Muscle layer of duodenum (tissue), 2 donors: ENCODE measurements at regions not wholly inside any gene's neighbourhood (a gene's known extent, or its start where the extent isn't known, plus 50 kb on each side); places are given as distances from the start of the nearest gene placed in this dataset.

ENCODE experiments used
- H3K27ac ChIP-seq: one replicate; pipeline ENCODE4 v1.7.0; 2013; ENCODE audit warnings: mild to moderate bottlenecking, low read length
- H3K27me3 ChIP-seq: one replicate; pipeline ENCODE4 v1.7.0; 2013; ENCODE audit warnings: low read depth, mild to moderate bottlenecking, control low read depth, low read length
- H3K36me3 ChIP-seq, 2 donors: one replicate each; pipeline ENCODE4 v1.7.0; 2013; ENCODE audit warnings: low read length in 2 of 2, control low read depth in 1 of 2, mild to moderate bottlenecking in 1 of 2; ENCODE audit not compliant: insufficient read depth in 2 of 2, control insufficient read depth in 1 of 2
- H3K4me1 ChIP-seq, 2 donors: one replicate each; pipeline ENCODE4 v1.7.0; 2013; ENCODE audit warnings: low read length in 2 of 2, mild to moderate bottlenecking in 2 of 2, control low read depth in 1 of 2, moderate library complexity in 1 of 2; ENCODE audit not compliant: insufficient read depth in 2 of 2, control insufficient read depth in 1 of 2
- H3K4me3 ChIP-seq, 2 donors: one replicate each; pipeline ENCODE4 v1.7.0; 2013; ENCODE audit warnings: low read length in 2 of 2, low read depth in 1 of 2, mild to moderate bottlenecking in 1 of 2
- H3K9me3 ChIP-seq, 2 donors: one replicate each; pipeline ENCODE4 v1.7.0; 2013; ENCODE audit warnings: low read length in 2 of 2, control low read depth in 1 of 2, mild to moderate bottlenecking in 1 of 2; ENCODE audit not compliant: control insufficient read depth in 1 of 2
- donor health status: healthy.

DNA sequence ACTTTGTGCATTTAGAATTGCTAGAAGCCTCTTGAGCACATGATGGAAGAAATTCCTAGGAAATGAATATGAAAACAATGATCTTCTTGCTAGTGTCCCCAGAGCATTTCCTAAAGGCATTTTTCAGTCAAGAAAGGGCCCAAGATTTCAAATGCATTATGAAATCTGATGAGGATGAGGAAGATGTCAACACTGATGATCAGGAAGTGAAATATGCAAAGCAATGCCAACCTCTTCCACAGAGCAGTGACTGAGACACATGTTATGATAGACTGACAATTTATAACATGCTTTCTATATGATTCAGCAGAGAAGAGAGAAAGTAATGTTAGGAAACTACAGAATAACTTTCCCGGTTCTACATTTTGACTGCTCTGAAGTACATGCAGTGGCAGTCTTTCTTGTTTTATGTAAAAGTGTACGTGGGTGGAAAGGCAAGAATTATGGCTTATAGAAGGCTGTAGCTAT is 859.1 kb upstream of the GOT2 start:
- no peaks in the 10 kb centered on the region for H3K9me3 ChIP-seq
- H3K27me3 ChIP-seq, result no peaks in the 10 kb centered on the region
- no peaks in the 10 kb centered on the region for H3K36me3 ChIP-seq
- no peaks in the 10 kb centered on the region for H3K4me1 ChIP-seq
- no peak overlapping the region for H3K4me3 ChIP-seq
- H3K27ac ChIP-seq, result no peak overlapping the region

DNA sequence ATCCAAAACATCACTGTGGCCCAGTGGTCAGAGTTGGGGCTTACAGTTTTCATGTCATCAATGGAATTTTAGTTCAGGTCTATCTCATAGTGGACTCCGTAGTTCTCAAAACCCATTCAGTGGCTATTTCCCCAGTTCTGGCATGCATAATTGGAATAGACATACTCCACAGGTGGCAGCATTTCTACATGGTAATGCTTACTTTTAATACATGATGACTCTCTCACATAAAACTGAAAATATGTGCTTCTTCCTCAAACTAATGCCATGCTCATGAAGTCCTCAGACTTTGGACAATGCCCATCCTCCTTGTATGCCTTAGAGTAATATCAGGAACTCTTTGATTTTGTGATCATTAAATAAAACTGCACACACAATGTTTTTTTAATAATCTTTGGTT is 857.4 kb upstream of the GOT2 start:
- no peaks in the 10 kb centered on the region for H3K4me1 ChIP-seq
- no peaks in the 10 kb centered on the region for H3K27me3 ChIP-seq
- no peak overlapping the region for H3K27ac ChIP-seq
- H3K9me3 ChIP-seq, result no peaks in the 10 kb centered on the region
- no peak overlapping the region for H3K4me3 ChIP-seq
- no peaks in the 10 kb centered on the region for H3K36me3 ChIP-seq

DNA sequence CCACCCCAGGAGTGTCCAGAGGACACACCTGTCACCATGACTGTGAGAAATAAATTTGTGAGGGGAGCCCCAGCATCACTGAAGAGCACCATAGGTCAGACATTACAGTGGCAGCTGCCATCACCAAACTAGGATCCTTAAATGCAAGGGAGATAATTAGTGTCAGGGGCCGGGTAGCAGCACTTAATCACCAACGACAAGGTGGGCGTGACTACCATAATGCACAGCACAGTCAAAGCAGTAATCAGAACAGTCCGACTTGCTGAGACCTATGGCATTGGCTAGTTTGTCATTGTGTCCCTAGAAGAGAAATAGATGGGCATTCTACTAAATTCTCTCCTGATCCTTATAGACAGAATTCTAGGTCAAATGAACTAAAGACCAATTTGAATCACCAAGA is 856.7 kb upstream of the GOT2 start:
- Histone ChIP-seq H3K4me1 (no peaks in the 10 kb centered on the region), H3K4me3 (no peak overlapping the region), H3K36me3 (no peaks in the 10 kb centered on the region), H3K27ac (no peak overlapping the region), H3K9me3 (no peaks in the 10 kb centered on the region), H3K27me3 (no peaks in the 10 kb centered on the region)

DNA sequence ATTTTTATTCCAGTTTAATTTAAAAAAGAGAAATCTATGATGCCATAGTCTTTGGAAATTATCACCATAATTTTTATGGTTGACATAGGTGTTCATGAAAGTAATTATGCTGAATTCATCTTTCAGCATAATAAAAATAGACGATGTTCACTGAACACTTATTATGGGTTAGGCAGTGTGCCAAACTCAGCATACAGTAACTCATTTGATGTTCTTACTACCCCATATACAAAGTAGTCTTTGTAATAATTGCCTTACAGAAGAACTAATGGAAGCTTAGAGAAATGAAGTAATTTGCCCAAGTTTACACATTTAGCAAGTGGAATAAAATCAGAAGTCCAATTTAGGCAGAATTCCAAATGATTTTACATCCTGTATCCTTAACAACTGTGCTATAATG is 852.2 kb upstream of the GOT2 start:
- no peak overlapping the region for H3K27ac ChIP-seq
- H3K36me3 ChIP-seq, result no peaks in the 10 kb centered on the region
- no peaks in the 10 kb centered on the region for H3K27me3 ChIP-seq
- no peaks in the 10 kb centered on the region for H3K9me3 ChIP-seq
- no peak overlapping the region for H3K4me3 ChIP-seq
- H3K4me1 ChIP-seq, result no peaks in the 10 kb centered on the region

DNA sequence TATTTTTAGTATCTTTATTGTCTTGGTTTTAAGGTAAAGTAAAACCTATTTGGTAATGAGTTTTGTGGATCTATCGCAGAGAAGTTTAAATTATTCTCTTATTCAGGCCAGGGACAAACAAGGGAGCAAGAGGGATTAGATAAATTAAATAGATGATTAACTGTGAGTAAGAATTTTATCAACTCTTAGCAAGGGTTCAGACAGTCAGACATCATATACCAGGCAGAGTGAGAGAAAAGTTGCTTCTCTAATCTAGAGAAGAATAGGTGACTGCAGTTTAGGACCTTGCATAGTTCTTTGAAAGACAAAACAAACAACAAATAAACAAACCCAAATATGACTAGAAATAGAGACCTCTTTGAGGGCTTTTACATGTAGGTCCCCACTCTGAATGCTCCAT is 840.2 kb upstream of the GOT2 start:
- H3K36me3 ChIP-seq, result no peaks in the 10 kb centered on the region
- H3K27ac ChIP-seq, result no peak overlapping the region
- no peaks in the 10 kb centered on the region for H3K27me3 ChIP-seq
- no peaks in the 10 kb centered on the region for H3K9me3 ChIP-seq
- no peak overlapping the region for H3K4me3 ChIP-seq
- no peaks in the 10 kb centered on the region for H3K4me1 ChIP-seq

DNA sequence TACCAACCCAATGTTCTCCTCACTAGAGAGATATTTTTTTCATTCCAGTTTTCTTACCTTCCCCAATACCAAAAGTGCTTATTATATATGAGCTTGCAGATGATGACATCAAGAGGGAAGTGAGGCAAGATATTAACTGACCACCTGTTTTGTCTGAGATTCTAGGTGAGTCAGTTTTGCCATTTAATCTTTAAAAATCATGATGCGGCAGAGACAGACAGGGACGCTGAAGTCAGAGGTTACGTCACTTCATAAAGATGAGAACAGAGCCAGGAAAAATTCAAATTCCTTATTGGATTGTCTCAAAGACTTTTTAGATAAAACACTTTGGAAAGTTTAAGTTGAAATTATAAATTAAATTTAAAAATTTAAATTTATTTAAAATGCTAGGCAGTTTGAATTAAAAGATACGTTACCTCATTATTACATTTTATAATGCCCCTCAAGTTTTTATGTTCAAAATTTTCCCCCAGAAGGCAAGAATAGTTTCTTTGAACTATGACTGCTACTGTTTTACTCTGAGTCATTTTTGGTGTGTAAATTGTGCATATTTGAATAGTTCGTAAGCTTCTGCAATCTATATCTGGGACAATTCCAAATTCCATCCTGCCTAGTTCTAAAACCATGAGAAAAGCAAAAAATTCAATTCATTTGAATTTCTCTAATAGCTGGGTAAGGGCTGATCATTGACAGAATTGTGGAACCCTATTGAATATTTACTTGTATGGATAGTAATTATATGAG is 839.6 kb upstream of the GOT2 start:
- Histone ChIP-seq H3K27ac (no peak overlapping the region), H3K4me3 (no peak overlapping the region), H3K36me3 (no peaks in the 10 kb centered on the region), H3K4me1 (no peaks in the 10 kb centered on the region), H3K27me3 (no peaks in the 10 kb centered on the region), H3K9me3 (no peaks in the 10 kb centered on the region)

DNA sequence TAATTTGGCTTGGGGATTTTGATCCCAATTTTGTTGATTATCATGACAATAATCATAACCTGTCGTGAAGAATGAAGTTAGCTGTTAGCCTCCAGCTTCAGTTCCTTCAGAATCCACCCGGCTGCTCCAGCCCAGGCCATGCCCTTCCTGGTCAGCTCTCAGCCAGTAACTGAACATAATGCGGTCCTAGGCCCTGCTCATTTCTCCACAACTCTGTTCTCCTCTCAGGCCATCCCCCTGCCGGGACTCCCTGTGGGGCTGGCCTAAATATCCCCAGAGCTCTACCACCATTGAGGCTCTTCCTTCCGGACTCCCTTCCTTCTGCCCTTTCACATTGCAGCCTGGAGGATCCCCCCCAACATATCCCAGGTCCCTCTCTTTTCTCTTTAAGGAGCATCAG is 833.4 kb upstream of the GOT2 start:
- Histone ChIP-seq H3K9me3 (no peaks in the 10 kb centered on the region), H3K27me3 (no peaks in the 10 kb centered on the region), H3K4me3 (no peak overlapping the region), H3K4me1 (no peaks in the 10 kb centered on the region), H3K36me3 (no peaks in the 10 kb centered on the region), H3K27ac (no peak overlapping the region)

DNA sequence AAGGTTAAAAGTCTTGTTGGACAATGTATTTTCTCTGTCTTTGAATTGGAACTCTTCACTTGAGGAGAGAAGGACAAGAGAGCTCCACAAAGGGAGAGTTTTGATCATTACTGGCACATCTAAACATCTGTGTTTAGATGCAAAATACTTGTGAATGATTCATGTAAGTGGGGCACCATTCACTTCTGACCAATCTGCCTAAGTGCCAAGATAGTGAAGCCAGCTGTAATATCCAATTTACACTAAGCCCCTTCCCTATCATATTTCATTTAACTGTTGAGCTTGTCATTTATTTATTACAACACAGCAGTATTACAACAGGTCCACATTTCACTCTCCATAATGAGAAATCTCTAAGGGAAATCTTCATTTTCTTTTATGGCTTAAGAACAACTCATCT is 832.3 kb upstream of the GOT2 start:
- Histone ChIP-seq H3K36me3 (no peaks in the 10 kb centered on the region), H3K27me3 (no peaks in the 10 kb centered on the region), H3K9me3 (no peaks in the 10 kb centered on the region), H3K4me3 (no peak overlapping the region), H3K4me1 (no peaks in the 10 kb centered on the region), H3K27ac (no peak overlapping the region)

DNA sequence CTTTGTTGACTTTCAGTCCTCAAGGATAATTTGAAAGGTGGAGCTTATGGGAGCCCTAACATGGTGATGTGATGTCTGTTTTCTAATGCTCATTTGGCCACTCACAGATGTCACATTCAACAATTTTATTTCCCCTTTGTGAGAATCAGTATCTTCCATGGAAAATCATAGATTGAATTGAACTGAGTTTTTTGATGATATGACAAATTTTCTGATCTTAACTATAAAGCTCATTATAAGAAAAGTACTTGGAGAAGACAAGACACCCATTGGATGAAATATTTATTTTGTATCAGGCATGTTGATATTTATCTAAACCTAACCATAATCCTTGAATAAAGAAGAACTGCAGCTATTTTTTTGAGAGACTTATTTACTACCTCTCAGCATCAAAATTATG is 824.6 kb upstream of the GOT2 start:
- no peaks in the 10 kb centered on the region for H3K36me3 ChIP-seq
- H3K4me3 ChIP-seq, result no peak overlapping the region
- no peaks in the 10 kb centered on the region for H3K9me3 ChIP-seq
- H3K4me1 ChIP-seq, result no peaks in the 10 kb centered on the region
- H3K27ac ChIP-seq, result no peak overlapping the region
- H3K27me3 ChIP-seq, result no peaks in the 10 kb centered on the region

DNA sequence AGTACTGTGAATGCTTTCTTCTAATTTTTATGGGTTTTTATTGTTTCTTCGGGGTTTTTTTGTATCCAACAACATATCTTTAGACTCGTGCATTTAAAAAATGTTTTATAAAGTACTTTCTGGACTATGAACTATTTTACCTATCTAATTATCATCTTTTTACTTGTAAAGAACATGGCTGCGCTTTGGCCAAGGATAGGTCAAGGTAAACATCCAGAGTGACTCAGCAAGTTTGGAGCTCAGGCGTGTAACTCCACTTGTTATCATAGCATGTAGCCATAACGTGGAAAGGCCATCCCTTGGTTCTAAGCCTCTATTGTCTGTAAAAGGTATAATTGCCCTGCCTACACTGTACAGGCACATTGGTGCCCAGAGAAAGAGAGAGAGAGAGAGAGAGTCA is 818.0 kb upstream of the GOT2 start:
- no peak overlapping the region for H3K4me3 ChIP-seq
- H3K27me3 ChIP-seq, result no peaks in the 10 kb centered on the region
- H3K36me3 ChIP-seq, result no peaks in the 10 kb centered on the region
- H3K4me1 ChIP-seq, result no peaks in the 10 kb centered on the region
- no peaks in the 10 kb centered on the region for H3K9me3 ChIP-seq
- H3K27ac ChIP-seq, result no peak overlapping the region

DNA sequence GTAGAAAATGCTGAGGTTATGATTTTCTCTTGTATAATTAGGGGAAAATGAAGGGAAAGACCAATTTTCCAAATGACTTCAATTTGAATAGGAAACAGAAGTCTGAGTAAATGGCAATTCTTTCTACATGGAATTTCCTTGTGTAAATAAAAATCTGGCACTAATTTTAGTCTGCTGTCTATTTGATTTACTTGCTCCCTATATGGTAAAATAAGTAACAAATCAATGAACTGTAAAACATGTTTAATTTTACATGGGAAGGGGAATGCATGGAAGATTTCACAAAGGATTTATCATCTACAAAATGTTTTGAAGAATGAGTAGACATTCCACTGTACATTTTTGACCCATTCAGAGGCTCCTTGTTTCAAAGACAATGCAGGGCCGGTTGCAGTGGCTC is 811.6 kb upstream of the GOT2 start:
- H3K9me3 ChIP-seq, result no peaks in the 10 kb centered on the region
- H3K36me3 ChIP-seq, result no peaks in the 10 kb centered on the region
- H3K27ac ChIP-seq, result no peak overlapping the region
- no peaks in the 10 kb centered on the region for H3K27me3 ChIP-seq
- H3K4me3 ChIP-seq, result no peak overlapping the region
- H3K4me1 ChIP-seq, result no peaks in the 10 kb centered on the region

DNA sequence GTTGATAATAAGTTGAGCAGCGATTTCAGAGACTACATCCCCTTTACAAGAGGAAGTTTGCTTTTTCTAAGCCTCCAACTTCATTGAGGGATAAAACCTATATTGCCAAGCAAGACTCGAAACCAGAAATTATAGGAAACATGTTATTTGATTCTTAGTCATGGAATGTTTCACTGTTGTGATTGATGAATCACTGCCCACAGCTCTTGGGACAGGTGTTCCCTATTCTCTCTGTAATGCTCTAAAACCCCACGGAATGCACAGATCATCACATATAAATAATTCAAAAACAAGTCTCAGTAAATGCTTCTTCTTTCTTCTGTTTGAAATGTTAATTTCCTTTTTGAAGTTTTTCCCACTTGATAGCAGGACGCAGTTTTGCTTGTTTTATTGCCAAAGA is 809.5 kb upstream of the GOT2 start:
- Histone ChIP-seq H3K27ac (no peak overlapping the region), H3K4me1 (no peaks in the 10 kb centered on the region), H3K4me3 (no peak overlapping the region), H3K27me3 (no peaks in the 10 kb centered on the region), H3K9me3 (no peaks in the 10 kb centered on the region), H3K36me3 (no peaks in the 10 kb centered on the region)
